Astrocyte of the cerebellum (primary cell): ENCODE measurements at regions not wholly inside any gene's neighbourhood (a gene's known extent, or its start where the extent isn't known, plus 50 kb on each side); places are given as distances from the start of the nearest gene placed in this dataset.

ENCODE experiments used
- DNase-seq: peaks from one replicate; pipeline ENCODE4 v3.0.0-alpha.2; 2011; ENCODE audit warnings: low read depth
- H3K4me3 ChIP-seq: 2 replicates; pipeline ENCODE4 v1.5.1; 2011; ENCODE audit warnings: mild to moderate bottlenecking, low read depth, low read length, moderate library complexity
- in situ Hi-C: cut with HindIII; loops from 2 replicates; pipeline ENCODE4 v1.10.0; 2017; ENCODE audit warnings: low sequenced_read_pairs
- TF ChIP-seq, protein P1 (sequence below): IDR thresholded peaks from 2 replicates; pipeline ENCODE4 v1.5.1; 2012; ENCODE audit warnings: low read length, low read depth, moderate library complexity, mild to moderate bottlenecking; ENCODE audit errors: missing control alignments

DNA sequence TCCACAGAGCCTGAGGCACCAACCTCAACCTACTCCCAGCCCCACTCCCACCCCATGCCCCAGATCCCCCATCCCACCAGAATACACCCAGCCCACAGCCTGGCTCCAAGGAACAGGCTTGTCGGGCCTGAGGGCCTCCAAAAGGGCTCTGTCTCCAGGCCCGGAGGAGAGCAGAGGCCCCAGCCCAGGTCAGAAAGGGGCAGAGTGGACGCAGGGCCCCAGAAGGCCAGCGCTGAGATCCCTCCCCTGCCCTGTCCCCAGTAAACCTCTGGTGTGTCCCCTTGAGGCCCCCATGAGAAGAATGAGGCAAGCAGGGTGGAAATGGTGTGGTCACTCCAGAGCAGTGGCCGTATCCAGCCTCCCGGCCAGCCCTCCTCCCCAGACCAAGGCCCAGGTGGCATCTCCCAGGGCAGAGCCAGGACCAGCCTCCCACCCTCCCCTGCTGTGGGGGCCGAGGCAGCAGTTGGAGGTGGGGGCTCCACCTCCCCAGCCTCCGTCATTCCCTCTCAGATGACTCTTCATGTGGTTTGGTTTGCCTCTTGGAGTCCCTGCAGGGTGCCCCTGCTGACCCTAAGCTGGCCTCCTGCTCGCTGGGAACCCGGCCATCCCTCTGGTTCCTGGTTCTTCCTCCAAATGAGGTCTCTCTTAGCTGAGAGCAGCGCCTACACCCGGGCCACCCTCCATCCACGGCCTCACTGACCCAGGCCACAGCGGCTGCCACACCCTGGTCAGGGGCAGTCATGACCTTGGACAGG lies 195.0 kb downstream of the IGLL1 start:
- in situ Hi-C loops, result no loop called here
- no peak for DNase-seq
- no peak overlapping the region for H3K4me3 ChIP-seq

DNA sequence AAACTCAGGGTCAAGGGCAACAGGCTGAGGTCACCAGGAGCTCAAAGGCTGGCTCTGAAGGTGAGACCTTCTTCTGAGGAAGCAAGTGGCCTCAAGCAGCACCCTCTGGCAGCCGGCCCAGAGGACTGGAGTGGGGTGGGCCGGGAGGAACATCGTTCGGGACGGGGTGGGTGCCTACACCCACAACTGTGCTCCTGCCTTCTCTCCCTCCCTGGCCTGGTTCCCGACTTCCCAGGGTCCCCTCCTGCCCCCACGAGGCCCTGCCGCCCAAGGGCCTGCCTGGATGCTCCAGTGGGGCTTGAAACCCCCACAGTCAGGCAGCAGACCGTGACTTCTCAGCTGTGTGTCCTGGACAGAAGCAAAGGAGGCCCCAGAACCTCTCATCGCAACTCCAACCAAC lies 195.7 kb downstream of the IGLL1 start:
- TF ChIP-seq, protein P1, sequence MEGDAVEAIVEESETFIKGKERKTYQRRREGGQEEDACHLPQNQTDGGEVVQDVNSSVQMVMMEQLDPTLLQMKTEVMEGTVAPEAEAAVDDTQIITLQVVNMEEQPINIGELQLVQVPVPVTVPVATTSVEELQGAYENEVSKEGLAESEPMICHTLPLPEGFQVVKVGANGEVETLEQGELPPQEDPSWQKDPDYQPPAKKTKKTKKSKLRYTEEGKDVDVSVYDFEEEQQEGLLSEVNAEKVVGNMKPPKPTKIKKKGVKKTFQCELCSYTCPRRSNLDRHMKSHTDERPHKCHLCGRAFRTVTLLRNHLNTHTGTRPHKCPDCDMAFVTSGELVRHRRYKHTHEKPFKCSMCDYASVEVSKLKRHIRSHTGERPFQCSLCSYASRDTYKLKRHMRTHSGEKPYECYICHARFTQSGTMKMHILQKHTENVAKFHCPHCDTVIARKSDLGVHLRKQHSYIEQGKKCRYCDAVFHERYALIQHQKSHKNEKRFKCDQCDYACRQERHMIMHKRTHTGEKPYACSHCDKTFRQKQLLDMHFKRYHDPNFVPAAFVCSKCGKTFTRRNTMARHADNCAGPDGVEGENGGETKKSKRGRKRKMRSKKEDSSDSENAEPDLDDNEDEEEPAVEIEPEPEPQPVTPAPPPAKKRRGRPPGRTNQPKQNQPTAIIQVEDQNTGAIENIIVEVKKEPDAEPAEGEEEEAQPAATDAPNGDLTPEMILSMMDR, result no peak
- H3K4me3 ChIP-seq, result no peak overlapping the region
- DNase-seq, result no peak
- in situ Hi-C loops, result no loop called here

More for the DNA sequence above, 195.0 kb downstream of the IGLL1 start:
- TF ChIP-seq, protein P1, result no peak

DNA sequence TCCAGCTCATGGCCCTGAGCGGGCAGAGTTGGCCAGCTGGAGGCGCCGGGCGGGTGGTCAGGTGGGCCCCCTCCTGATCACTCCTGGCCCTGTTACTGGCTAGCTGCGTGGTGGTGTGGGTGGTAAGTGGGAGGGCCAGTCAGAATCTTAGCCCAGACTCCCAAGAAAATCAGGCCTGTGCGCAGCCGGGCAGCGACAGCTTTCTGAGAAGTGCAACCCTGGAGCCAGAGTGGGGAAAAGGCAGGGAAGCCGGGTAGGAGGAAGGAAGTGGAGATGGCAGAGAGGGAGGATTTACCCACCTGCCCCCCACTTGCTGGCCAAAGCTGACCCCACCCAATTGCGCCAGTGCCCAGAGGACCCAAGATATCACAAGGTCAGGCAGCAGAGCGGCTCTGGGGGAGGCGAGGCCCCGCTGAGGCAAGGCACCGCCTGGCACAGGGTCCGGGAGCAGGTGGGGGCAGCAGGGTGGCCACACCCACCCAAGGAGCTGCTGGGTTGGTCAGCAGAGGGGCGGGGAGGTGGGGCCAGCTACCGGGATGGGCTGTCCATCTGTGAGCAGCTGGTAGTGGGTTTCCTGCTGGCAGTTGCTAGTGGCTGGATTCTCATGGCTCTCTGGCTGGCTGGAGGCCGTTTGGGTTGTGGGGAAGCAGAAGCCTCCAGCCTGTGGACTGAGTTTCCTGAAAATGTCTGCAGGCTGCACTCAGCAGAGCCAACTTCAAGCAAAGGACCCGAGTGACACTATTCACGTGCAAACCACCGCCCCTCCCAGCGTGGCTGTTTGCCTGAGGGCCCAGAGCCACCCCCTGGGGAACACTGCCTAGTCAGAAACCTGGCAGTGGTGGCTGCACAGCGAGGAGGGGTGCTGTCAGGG lies 196.4 kb downstream of the IGLL1 start:
- no peak overlapping the region for H3K4me3 ChIP-seq
- no peak for DNase-seq
- in situ Hi-C loops, result no loop called here
- TF ChIP-seq, protein P1, result no peak

DNA sequence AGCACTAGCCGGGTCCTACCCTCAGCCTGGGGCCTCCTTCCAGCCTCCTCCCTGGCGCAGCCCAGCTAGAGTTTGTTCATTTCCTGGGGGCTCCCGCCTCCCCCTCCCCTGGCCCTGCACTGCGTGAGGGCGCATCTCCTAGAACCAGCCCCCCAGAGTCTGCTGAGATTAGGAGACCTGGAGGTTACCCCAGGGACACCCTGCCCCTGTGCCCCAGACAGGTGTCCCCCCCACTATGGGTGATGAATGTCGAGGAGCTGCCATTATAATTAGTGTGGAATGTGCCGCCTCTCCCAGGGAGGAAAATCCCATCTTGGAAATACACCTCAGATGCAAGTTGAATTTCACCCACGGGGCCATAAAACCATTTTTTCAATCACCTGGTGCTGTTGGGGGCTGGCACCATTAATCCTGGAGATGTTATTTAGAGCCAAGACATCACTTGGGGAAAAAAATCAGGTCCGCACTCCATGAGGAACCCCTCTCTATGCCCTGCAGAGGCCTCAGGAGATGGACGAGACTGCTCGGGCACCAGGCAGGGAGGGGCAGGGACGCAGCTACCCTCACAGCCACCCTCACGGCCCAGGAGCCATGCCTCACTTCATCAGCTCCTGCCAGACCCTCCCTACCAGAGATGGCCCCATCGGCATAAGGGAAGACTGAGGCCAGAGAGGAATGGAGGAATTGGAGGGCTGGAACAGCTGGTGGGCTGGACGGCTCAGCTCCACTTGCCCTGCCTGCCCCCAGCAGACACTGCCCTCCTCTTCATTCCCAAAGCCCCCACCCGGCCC lies 197.5 kb downstream of the IGLL1 start:
- no peak overlapping the region for H3K4me3 ChIP-seq
- in situ Hi-C loops, result no loop called here
- TF ChIP-seq, protein P1, result no peak
- no peak for DNase-seq

DNA sequence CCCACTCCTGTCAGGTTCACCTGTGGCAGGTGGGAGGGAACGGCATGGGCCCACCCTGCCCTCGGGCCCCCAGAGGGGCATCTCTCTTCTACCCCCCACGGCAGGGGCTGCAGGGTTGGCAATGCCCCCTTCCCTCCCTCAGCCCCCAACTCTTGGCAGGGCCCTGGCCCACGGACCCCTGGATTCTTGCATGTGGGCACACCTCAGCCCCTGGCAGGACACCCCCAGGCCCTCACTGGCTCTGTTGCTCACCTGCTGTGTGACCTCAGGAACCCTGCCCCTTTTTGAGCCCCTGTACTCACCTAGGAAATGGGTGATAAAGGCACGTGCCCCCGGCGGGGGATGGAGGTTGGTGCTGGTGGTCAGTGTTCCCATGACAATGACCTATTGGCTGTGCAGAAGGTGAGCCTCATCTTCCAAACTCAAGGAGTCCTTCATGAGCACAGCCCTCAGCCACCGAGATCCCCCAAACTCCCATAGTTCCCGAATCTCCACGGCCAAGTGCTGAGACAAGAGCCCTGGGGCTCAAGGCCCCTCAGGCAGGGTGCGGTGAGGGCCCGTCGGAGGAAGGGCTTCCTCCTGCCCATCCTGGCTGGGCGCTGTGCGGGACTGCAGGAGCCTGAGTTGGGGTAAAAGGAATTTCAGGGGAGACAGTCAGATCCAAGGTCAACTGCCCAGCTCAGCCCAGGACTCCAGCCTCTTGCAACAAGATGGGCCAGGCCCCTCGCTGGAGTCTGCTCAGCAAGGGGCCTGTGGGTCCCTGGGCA lies 198.2 kb downstream of the IGLL1 start:
- no peak overlapping the region for H3K4me3 ChIP-seq
- in situ Hi-C loops, result no loop called here
- no peak for DNase-seq
- TF ChIP-seq, protein P1, result no peak
